Hepatocyte (in vitro differentiated cells): ENCODE measurements at regions not wholly inside any gene's neighbourhood (a gene's known extent, or its start where the extent isn't known, plus 50 kb on each side); places are given as distances from the start of the nearest gene placed in this dataset.

ENCODE experiments used
- DNase-seq: peaks from one replicate; pipeline ENCODE4 v3.0.0-alpha.2; 2016; ENCODE audit warnings: low spot score
- H2AFZ ChIP-seq: fragments of 200-600 bp; sonication (generic); 2 replicates; pipeline ENCODE4 v1.6.0; 2016; ENCODE audit warnings: antibody characterized with exemption, mild to moderate bottlenecking
- H3K27ac ChIP-seq: fragments of 200-600 bp; sonication (generic); 2 replicates; pipeline ENCODE4 v1.5.1; 2016; ENCODE audit warnings: mild to moderate bottlenecking
- H3K27me3 ChIP-seq: fragments of 200-600 bp; sonication (generic); 2 replicates; pipeline ENCODE4 v1.6.1; 2016
- H3K36me3 ChIP-seq: fragments of 200-600 bp; sonication (generic); replicated peaks from 2 replicates; pipeline ENCODE4 v1.5.1; 2016; ENCODE audit warnings: low read depth; ENCODE audit not compliant: insufficient read depth
- H3K4me1 ChIP-seq: fragments of 200-600 bp; sonication (generic); 2 replicates; pipeline ENCODE4 v1.5.1; 2016; ENCODE audit warnings: mild to moderate bottlenecking, moderate library complexity; ENCODE audit not compliant: insufficient read depth
- H3K4me2 ChIP-seq: fragments of 200-600 bp; sonication (generic); 2 replicates; pipeline ENCODE4 v1.6.0; 2016
- H3K4me3 ChIP-seq: fragments of 200-600 bp; sonication (generic); 2 replicates; pipeline ENCODE4 v1.5.1; 2016; ENCODE audit warnings: mild to moderate bottlenecking
- H3K79me2 ChIP-seq: fragments of 200-600 bp; sonication (generic); 2 replicates; pipeline ENCODE4 v1.6.0; 2017; ENCODE audit warnings: mild to moderate bottlenecking
- H3K9me2 ChIP-seq: fragments of 200-600 bp; sonication (generic); replicated peaks from 2 replicates; pipeline ENCODE4 v1.6.0; 2017; ENCODE audit warnings: mild to moderate bottlenecking; ENCODE audit not compliant: insufficient read depth
- H3K9me3 ChIP-seq: fragments of 200-600 bp; sonication (generic); 2 replicates; pipeline ENCODE4 v1.5.1; 2016; ENCODE audit warnings: low read depth, mild to moderate bottlenecking
- H4K20me1 ChIP-seq: fragments of 200-600 bp; sonication (generic); 2 replicates; pipeline ENCODE4 v1.6.0; 2016; ENCODE audit warnings: mild to moderate bottlenecking; ENCODE audit not compliant: insufficient read depth, poor library complexity, severe bottlenecking
- CTCF ChIP-seq: fragments of 200-600 bp; sonication (generic); IDR thresholded peaks from 2 replicates; pipeline ENCODE4 v1.5.1; 2016; ENCODE audit warnings: antibody characterized with exemption, mild to moderate bottlenecking; ENCODE audit not compliant: poor library complexity
- EZH2 ChIP-seq: fragments of 200-600 bp; sonication (generic); IDR thresholded peaks from 2 replicates; pipeline ENCODE4 v1.6.1; 2016; ENCODE audit warnings: antibody characterized with exemption, mild to moderate bottlenecking, borderline replicate concordance
- EZH2phosphoT487 ChIP-seq: fragments of 200-600 bp; sonication (generic); IDR thresholded peaks from one replicate; pipeline ENCODE4 v1.6.1; 2018; ENCODE audit warnings: antibody characterized with exemption, mild to moderate bottlenecking, low read depth, moderate library complexity; ENCODE audit not compliant: unreplicated experiment, severe bottlenecking
- WGBS: methylation state at CpG from one replicate; pipeline ENCODE4 v1.1.6; 2016; ENCODE audit warnings: low lambda C conversion rate; ENCODE audit errors: missing lambda C conversion rate; 5-methylcytosine and 5-hydroxymethylcytosine counted together

GRCh38 chr7:52311886-52312285, 723.5 kb upstream of the POM121L12 start:
- no peak overlapping the region for H3K4me2 ChIP-seq
- H3K4me1 ChIP-seq, result no peaks in the 10 kb centered on the region
- H3K36me3 ChIP-seq, result no peaks in the 10 kb centered on the region
- no peaks in the 10 kb centered on the region for H4K20me1 ChIP-seq
- H2AFZ ChIP-seq, result no peak overlapping the region
- no peak overlapping the region for H3K4me3 ChIP-seq
- no peaks in the 10 kb centered on the region for H3K9me3 ChIP-seq
- H3K27me3 ChIP-seq, result no peaks in the 10 kb centered on the region
- TF ChIP-seq EZH2phosphoT487 (no peak), EZH2 (no peak), CTCF (no peak)
- no peaks in the 10 kb centered on the region for H3K79me2 ChIP-seq
- H3K9me2 ChIP-seq, result no peaks in the 10 kb centered on the region
- H3K27ac ChIP-seq, result peak overlapping the region; percentile 30
- DNase-seq, result peak; percentile 9

GRCh38 chr7:52309631-52310030, 725.8 kb upstream of the POM121L12 start:
- H3K27me3 ChIP-seq, result no peaks in the 10 kb centered on the region
- no peak overlapping the region for H3K4me2 ChIP-seq
- no peaks in the 10 kb centered on the region for H3K9me2 ChIP-seq
- no peaks in the 10 kb centered on the region for H4K20me1 ChIP-seq
- no peak for DNase-seq
- TF ChIP-seq EZH2, result no peak
- no peak for TF ChIP-seq CTCF
- no peak for TF ChIP-seq EZH2phosphoT487
- no peak overlapping the region for H2AFZ ChIP-seq
- no peaks in the 10 kb centered on the region for H3K4me1 ChIP-seq
- no peak overlapping the region for H3K4me3 ChIP-seq
- no peaks in the 10 kb centered on the region for H3K79me2 ChIP-seq
- H3K9me3 ChIP-seq, result no peaks in the 10 kb centered on the region
- no peaks in the 10 kb centered on the region for H3K36me3 ChIP-seq
- no peak overlapping the region for H3K27ac ChIP-seq

GRCh38 chr7:52302765-52303520, 732.5 kb upstream of the POM121L12 start:
- Histone ChIP-seq H3K4me2 (no peak overlapping the region), H3K4me1 (no peaks in the 10 kb centered on the region), H3K27ac (no peak overlapping the region), H3K79me2 (no peaks in the 10 kb centered on the region), H3K27me3 (no peaks in the 10 kb centered on the region), H3K9me3 (no peaks in the 10 kb centered on the region), H2AFZ (no peak overlapping the region), H3K9me2 (no peaks in the 10 kb centered on the region), H3K36me3 (no peaks in the 10 kb centered on the region), H3K4me3 (no peak overlapping the region), H4K20me1 (no peaks in the 10 kb centered on the region)
- no peak for TF ChIP-seq CTCF
- TF ChIP-seq EZH2phosphoT487, result no peak
- TF ChIP-seq EZH2, result no peak
- WGBS, result 99% methylated on average over 20 of the region's 31 CpGs
- DNase-seq, result no peak

GRCh38 chr7:52297128-52297527, 738.3 kb upstream of the POM121L12 start:
- Histone ChIP-seq H3K4me2 (no peak overlapping the region), H3K27me3 (no peaks in the 10 kb centered on the region), H3K4me1 (no peaks in the 10 kb centered on the region), H3K79me2 (no peaks in the 10 kb centered on the region), H2AFZ (no peak overlapping the region), H3K27ac (no peak overlapping the region), H4K20me1 (no peaks in the 10 kb centered on the region), H3K9me2 (no peaks in the 10 kb centered on the region), H3K9me3 (no peaks in the 10 kb centered on the region), H3K4me3 (no peak overlapping the region), H3K36me3 (no peaks in the 10 kb centered on the region)
- 88% methylated on average over 5 of the region's 5 CpGs for WGBS
- DNase-seq, result no peak
- TF ChIP-seq EZH2phosphoT487 (no peak), CTCF (no peak), EZH2 (no peak)
